Fibroblast of lung (primary cell): ENCODE measurements at regions not wholly inside any gene's neighbourhood (a gene's known extent, or its start where the extent isn't known, plus 50 kb on each side); places are given as distances from the start of the nearest gene placed in this dataset.
"Not testable (repeated sequence)": the region's sequence is repeated elsewhere in the genome, so short reads cannot be mapped to it uniquely, and the experiment has no call there.

Experiments used
- DNase-seq, 2 donors: peaks; one replicate each; pipeline versions ENCODE4 v3.0.0 to v3.0.0-alpha.2; 2010; ENCODE audit warnings: low read depth in 2 of 2
- H2AFZ ChIP-seq: 2 replicates; pipeline ENCODE4 v1.5.1; 2012; ENCODE audit warnings: low read length, control low read depth, inconsistent platforms
- H3K27ac ChIP-seq: 2 replicates; pipeline ENCODE4 v1.5.1; 2011; ENCODE audit warnings: low read length, control low read depth; ENCODE audit not compliant: insufficient read depth
- H3K27me3 ChIP-seq: 2 replicates; pipeline ENCODE4 v1.5.1; 2011; ENCODE audit warnings: mild to moderate bottlenecking, low read length; ENCODE audit not compliant: control insufficient read depth, insufficient read depth
- H3K36me3 ChIP-seq: 2 replicates; pipeline ENCODE4 v1.5.1; 2011; ENCODE audit warnings: low read length; ENCODE audit not compliant: control insufficient read depth, insufficient read depth
- H3K4me1 ChIP-seq: 2 replicates; pipeline ENCODE4 v1.5.1; 2011; ENCODE audit warnings: low read length; ENCODE audit not compliant: control insufficient read depth, insufficient read depth; ENCODE audit errors: extremely low read depth
- H3K4me2 ChIP-seq: 2 replicates; pipeline ENCODE4 v1.5.1; 2011; ENCODE audit warnings: low read length, control low read depth; ENCODE audit not compliant: insufficient read depth; ENCODE audit errors: extremely low read depth
- H3K4me3 ChIP-seq, 4 experiments: fragments of 200-600 bp in 1 of 4; sonication (generic) in 1 of 4; replicated peaks in 1 of 4; 2 replicates each; pipeline ENCODE4 v1.5.1; 2011 to 2016; ENCODE audit warnings: low read length in 4 of 4, low read depth in 3 of 4, mild to moderate bottlenecking in 3 of 4, control low read depth in 2 of 4, inconsistent platforms in 1 of 4, mixed read lengths in 1 of 4; ENCODE audit not compliant: insufficient read depth in 1 of 4; ENCODE audit errors: control extremely low read depth in 1 of 4
- H3K79me2 ChIP-seq: 2 replicates; pipeline ENCODE4 v1.5.1; 2012; ENCODE audit warnings: mild to moderate bottlenecking, low read length, inconsistent platforms; ENCODE audit not compliant: control insufficient read depth, insufficient read depth
- H3K9ac ChIP-seq: 2 replicates; pipeline ENCODE4 v1.5.1; 2011; ENCODE audit warnings: mild to moderate bottlenecking, low read length, control low read depth; ENCODE audit not compliant: insufficient read depth
- H3K9me3 ChIP-seq: 2 replicates; pipeline ENCODE4 v1.5.1; 2012; ENCODE audit warnings: low read depth, low read length; ENCODE audit not compliant: control insufficient read depth, insufficient read depth
- H4K20me1 ChIP-seq: 2 replicates; pipeline ENCODE4 v1.5.1; 2011; ENCODE audit warnings: low read length; ENCODE audit not compliant: control insufficient read depth, insufficient read depth; ENCODE audit errors: extremely low read depth
- EZH2 ChIP-seq: IDR thresholded peaks from 2 replicates; pipeline ENCODE4 v1.5.1; 2012; ENCODE audit warnings: low read length, control low read depth, mild to moderate bottlenecking; ENCODE audit errors: missing control alignments
- TF ChIP-seq, protein P1 (sequence below), 2 donors: IDR thresholded peaks in 1 of 2; conservative IDR thresholded peaks in 1 of 2; 1 replicate in 1 of 2; 2 replicates in 1 of 2; pipeline ENCODE4 v1.5.1; 2011 to 2012; ENCODE audit warnings: low read length in 2 of 2, control low read depth in 1 of 2, inconsistent platforms in 1 of 2, low read depth in 1 of 2, mild to moderate bottlenecking in 1 of 2

DNA sequence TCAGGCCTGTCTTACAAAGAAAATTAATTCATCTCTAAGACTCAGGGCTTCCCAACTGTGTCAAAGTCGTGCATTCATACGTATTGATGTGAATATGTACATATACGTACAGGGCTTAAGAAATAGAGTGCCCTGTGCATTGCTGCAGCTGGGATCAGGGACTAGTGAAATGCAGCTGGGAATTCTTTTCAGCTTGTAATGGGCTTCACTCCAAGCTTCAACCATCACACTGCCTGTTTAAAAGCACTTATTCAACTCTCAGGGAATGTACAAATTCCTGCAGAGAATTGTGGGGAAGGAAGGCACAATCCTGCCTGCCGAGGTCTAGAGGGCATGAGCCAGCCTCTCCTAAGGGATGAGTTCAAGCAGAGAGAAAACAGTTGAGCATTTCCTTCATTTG is 59.6 kb upstream of the MAN2A1 start:
- DNase-seq: peak; percentile 33 to 42
- Histone ChIP-seq H3K4me1 (no peaks in the 10 kb centered on the region), H3K36me3 (no peaks in the 10 kb centered on the region), H3K4me2 (no peak overlapping the region), H3K79me2 (no peaks in the 10 kb centered on the region), H3K4me3 (no peak overlapping the region), H3K27me3 (no peaks in the 10 kb centered on the region), H3K9ac (no peak overlapping the region), H2AFZ (no peak overlapping the region), H4K20me1 (no peaks in the 10 kb centered on the region), H3K9me3 (no peaks in the 10 kb centered on the region), H3K27ac (no peak overlapping the region)
- TF ChIP-seq, protein P1, sequence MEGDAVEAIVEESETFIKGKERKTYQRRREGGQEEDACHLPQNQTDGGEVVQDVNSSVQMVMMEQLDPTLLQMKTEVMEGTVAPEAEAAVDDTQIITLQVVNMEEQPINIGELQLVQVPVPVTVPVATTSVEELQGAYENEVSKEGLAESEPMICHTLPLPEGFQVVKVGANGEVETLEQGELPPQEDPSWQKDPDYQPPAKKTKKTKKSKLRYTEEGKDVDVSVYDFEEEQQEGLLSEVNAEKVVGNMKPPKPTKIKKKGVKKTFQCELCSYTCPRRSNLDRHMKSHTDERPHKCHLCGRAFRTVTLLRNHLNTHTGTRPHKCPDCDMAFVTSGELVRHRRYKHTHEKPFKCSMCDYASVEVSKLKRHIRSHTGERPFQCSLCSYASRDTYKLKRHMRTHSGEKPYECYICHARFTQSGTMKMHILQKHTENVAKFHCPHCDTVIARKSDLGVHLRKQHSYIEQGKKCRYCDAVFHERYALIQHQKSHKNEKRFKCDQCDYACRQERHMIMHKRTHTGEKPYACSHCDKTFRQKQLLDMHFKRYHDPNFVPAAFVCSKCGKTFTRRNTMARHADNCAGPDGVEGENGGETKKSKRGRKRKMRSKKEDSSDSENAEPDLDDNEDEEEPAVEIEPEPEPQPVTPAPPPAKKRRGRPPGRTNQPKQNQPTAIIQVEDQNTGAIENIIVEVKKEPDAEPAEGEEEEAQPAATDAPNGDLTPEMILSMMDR (conservative IDR thresholded peaks at IDR 0.05 in 1 of 2, IDR thresholded peaks at IDR 0.05 in 1 of 2; ENCODE audit: low read depth in 1 of 2, low read length in 2 of 2): no peak
- no peak for TF ChIP-seq EZH2

- Histone ChIP-seq H3K4me3 (no peak overlapping the region), H3K9ac (no peak overlapping the region), H3K79me2 (no peaks in the 10 kb centered on the region), H3K27ac (no peak overlapping the region), H3K27me3 (no peaks in the 10 kb centered on the region), H3K4me2 (no peak overlapping the region), H4K20me1 (no peaks in the 10 kb centered on the region), H2AFZ (no peak overlapping the region), H3K9me3 (no peaks in the 10 kb centered on the region), H3K36me3 (no peaks in the 10 kb centered on the region), H3K4me1 (no peaks in the 10 kb centered on the region)
- TF ChIP-seq EZH2: no peak
- TF ChIP-seq, protein P1 (conservative IDR thresholded peaks at IDR 0.05 in 1 of 2, IDR thresholded peaks at IDR 0.05 in 1 of 2; ENCODE audit: low read depth in 1 of 2, low read length in 2 of 2): no peak
- DNase-seq: no peak
Measured at GRCh38 chr5:109628591-109628990, 61.1 kb upstream of the MAN2A1 start.

GRCh38 chr5:109621266-109621665 is 68.5 kb upstream of the MAN2A1 start:
- not testable (repeated sequence) for H3K9me3 ChIP-seq, H2AFZ ChIP-seq

More at GRCh38 chr5:109621266-109621665, 68.5 kb upstream of the MAN2A1 start:
- H3K9ac ChIP-seq, H4K20me1 ChIP-seq, H3K79me2 ChIP-seq, H3K4me1 ChIP-seq, H3K27ac ChIP-seq, H3K4me3 ChIP-seq, H3K4me2 ChIP-seq, DNase-seq, H3K36me3 ChIP-seq, H3K27me3 ChIP-seq: not testable (repeated sequence)
